ENCODE measurements at regions not wholly inside any gene's neighbourhood (a gene's known extent, or its start where the extent isn't known, plus 50 kb on each side); places are given as distances from the start of the nearest gene placed in this dataset.
A peak's percentile ranks its signal among the peaks of the same experiment; 100 is the strongest.

DNA sequence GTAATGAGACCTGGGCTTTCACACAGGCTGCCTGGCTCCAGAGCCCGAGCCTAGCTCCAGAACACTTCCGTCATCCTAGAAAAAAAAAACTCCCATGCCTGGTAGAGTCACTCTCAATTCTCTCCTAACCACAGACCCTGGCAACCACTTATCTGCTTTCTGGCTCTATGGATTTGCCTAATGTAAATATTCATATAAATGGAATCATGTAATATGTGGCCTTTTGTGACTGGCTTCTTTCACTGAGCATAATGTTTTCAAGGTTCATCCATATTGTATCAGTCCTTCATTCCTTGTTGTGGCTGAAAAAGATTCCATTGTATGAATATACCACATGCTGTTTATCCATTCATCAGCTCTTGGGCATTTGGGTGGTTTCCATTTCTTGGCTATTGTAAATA is 167.7 kb upstream of the MKLN1 start:
- TF ChIP-seq, protein P1, sequence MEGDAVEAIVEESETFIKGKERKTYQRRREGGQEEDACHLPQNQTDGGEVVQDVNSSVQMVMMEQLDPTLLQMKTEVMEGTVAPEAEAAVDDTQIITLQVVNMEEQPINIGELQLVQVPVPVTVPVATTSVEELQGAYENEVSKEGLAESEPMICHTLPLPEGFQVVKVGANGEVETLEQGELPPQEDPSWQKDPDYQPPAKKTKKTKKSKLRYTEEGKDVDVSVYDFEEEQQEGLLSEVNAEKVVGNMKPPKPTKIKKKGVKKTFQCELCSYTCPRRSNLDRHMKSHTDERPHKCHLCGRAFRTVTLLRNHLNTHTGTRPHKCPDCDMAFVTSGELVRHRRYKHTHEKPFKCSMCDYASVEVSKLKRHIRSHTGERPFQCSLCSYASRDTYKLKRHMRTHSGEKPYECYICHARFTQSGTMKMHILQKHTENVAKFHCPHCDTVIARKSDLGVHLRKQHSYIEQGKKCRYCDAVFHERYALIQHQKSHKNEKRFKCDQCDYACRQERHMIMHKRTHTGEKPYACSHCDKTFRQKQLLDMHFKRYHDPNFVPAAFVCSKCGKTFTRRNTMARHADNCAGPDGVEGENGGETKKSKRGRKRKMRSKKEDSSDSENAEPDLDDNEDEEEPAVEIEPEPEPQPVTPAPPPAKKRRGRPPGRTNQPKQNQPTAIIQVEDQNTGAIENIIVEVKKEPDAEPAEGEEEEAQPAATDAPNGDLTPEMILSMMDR (IDR thresholded peaks at IDR 0.05; ENCODE audit: extremely low read depth, low read depth, low read length) = no peak
- Histone ChIP-seq H3K27ac (ENCODE audit: low read depth, low read length) (peak overlapping the region; percentile 72), H3K4me3 (ENCODE audit: insufficient read depth, low read length) (no peak overlapping the region), H3K4me1 (ENCODE audit: insufficient read depth, low read length) (peaks cover 41% of the 10 kb centered on the region), H3K4me2 (ENCODE audit: insufficient read depth, low read length) (peak overlapping the region; percentile 44), H3K9me3 (ENCODE audit: low read depth, low read length) (no peaks in the 10 kb centered on the region), H3K36me3 (ENCODE audit: insufficient read depth, low read length) (no peaks in the 10 kb centered on the region), H3K27me3 (ENCODE audit: insufficient read depth, low read length) (no peaks in the 10 kb centered on the region), H3K79me2 (ENCODE audit: insufficient read depth, low read length) (no peaks in the 10 kb centered on the region), H4K20me1 (ENCODE audit: insufficient read depth, low read length) (no peaks in the 10 kb centered on the region), H2AFZ (ENCODE audit: low read length) (peak overlapping the region; percentile 32)
- peak; percentile 73 for DNase-seq (ENCODE audit: insufficient read length, low spot score, missing footprints)

DNA sequence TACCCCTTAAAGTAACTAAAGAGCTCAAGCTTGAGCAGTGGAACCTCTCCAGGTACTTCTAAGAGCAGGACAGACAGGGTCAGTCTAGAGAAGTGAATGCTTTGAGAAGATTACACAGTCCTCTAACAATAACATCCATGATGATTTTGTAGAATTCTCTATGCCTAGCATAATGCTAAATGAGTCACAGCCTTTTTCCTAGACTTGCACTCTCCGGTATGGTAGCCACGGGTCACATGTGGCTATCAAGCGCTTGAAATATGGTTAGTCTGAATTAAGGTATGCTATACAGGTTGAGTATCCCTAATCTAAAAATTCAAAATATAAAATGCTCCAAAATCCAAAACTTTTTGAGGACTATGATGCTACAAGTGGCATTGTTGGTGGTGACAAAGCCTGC is 166.6 kb upstream of the MKLN1 start:
- H3K9me3 ChIP-seq (ENCODE audit: low read depth, low read length) = no peaks in the 10 kb centered on the region
- peak overlapping the region; percentile 57 for H3K27ac ChIP-seq (ENCODE audit: low read depth, low read length)
- peak overlapping the region; percentile 3 for H3K4me2 ChIP-seq (ENCODE audit: insufficient read depth, low read length)
- H4K20me1 ChIP-seq (ENCODE audit: insufficient read depth, low read length) = no peaks in the 10 kb centered on the region
- no peaks in the 10 kb centered on the region for H3K36me3 ChIP-seq (ENCODE audit: insufficient read depth, low read length)
- no peaks in the 10 kb centered on the region for H3K27me3 ChIP-seq (ENCODE audit: insufficient read depth, low read length)
- TF ChIP-seq, protein P1 (IDR thresholded peaks at IDR 0.05; ENCODE audit: extremely low read depth, low read depth, low read length) = no peak
- H3K4me3 ChIP-seq (ENCODE audit: insufficient read depth, low read length) = no peak overlapping the region
- H3K79me2 ChIP-seq (ENCODE audit: insufficient read depth, low read length) = no peaks in the 10 kb centered on the region
- no peak overlapping the region for H2AFZ ChIP-seq (ENCODE audit: low read length)
- peak; percentile 61 for DNase-seq (ENCODE audit: insufficient read length, low spot score, missing footprints)
- peaks cover 44% of the 10 kb centered on the region for H3K4me1 ChIP-seq (ENCODE audit: insufficient read depth, low read length)

DNA sequence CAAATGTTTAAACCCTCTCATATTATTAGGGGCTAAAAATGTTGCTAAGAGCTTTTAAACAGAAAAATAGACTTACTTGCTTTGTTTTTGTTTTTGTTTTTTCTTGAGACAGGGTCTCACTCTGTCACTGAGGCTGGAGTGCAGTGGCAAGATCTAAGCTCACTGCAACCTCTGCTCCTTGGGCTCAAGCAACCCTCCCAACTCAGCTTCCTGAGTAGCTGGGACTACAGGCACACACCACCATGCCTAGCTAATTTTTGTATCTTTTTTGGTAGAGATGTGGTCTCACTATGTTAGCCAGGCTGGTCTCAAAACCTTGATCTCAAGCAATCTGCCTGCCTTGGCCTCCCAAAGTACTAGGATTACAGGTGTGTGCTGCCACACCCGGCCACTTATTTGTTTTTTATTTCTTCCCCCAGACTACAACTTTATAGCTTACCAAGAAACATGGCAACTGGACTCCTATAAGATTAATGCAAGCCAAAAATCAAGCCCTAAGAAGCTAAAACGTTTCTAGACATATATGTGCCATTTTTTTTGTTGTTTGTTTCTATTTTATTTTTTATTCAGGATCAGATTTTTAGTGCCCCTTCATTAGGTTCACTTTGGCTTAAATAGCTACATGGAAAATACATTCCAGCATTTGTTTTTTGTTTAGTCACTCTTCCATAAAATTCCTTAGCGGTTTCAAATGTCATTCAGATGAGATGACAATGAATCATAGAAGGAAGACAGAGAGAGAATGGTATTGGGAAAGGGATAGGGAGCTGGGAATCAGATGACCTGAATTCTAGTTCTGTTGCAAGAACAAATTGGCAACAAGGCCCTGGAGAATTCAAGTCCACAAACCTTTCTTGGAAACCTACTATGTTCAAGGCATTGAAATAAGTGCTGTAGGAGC is 163.4 kb upstream of the MKLN1 start:
- no peaks in the 10 kb centered on the region for H4K20me1 ChIP-seq (ENCODE audit: insufficient read depth, low read length)
- H3K27me3 ChIP-seq (ENCODE audit: insufficient read depth, low read length) = no peaks in the 10 kb centered on the region
- H3K79me2 ChIP-seq (ENCODE audit: insufficient read depth, low read length) = no peaks in the 10 kb centered on the region
- H3K36me3 ChIP-seq (ENCODE audit: insufficient read depth, low read length) = no peaks in the 10 kb centered on the region
- H3K4me1 ChIP-seq (ENCODE audit: insufficient read depth, low read length) = peaks cover 44% of the 10 kb centered on the region
- no peaks in the 10 kb centered on the region for H3K9me3 ChIP-seq (ENCODE audit: low read depth, low read length)
- no peak overlapping the region for H3K4me3 ChIP-seq (ENCODE audit: insufficient read depth, low read length)
- peak overlapping the region; percentile 55 for H3K4me2 ChIP-seq (ENCODE audit: insufficient read depth, low read length)
- peak overlapping the region; percentile 92 for H3K27ac ChIP-seq (ENCODE audit: low read depth, low read length)
- DNase-seq (ENCODE audit: insufficient read length, low spot score, missing footprints) = peak; percentile 80
- H2AFZ ChIP-seq (ENCODE audit: low read length) = peak overlapping the region; percentile 60
- TF ChIP-seq, protein P1 (IDR thresholded peaks at IDR 0.05; ENCODE audit: extremely low read depth, low read depth, low read length) = no peak

DNA sequence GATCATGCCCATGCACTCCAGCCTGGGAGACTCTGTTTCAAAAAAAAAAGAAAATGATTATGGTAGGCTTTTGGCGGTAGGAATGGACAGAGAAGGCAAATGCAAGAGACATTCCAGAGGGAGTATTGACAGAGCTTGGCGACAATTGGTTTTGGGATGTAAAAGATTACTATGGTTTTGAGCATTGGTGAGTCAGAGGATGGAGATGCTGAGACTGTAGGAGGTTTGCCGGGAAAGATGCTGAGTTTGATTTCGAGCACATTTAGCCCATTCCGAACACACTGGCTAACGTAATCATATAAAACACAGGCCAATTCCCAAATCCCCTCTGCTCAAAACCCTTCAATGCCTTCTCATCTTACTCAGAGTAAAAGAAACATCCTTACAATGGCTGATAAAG is 161.6 kb upstream of the MKLN1 start:
- H3K27me3 ChIP-seq (ENCODE audit: insufficient read depth, low read length) = no peaks in the 10 kb centered on the region
- H3K36me3 ChIP-seq (ENCODE audit: insufficient read depth, low read length) = no peaks in the 10 kb centered on the region
- H3K27ac ChIP-seq (ENCODE audit: low read depth, low read length) = peak overlapping the region; percentile 92
- DNase-seq (ENCODE audit: insufficient read length, low spot score, missing footprints) = no peak
- H3K4me3 ChIP-seq (ENCODE audit: insufficient read depth, low read length) = no peak overlapping the region
- H3K9me3 ChIP-seq (ENCODE audit: low read depth, low read length) = no peaks in the 10 kb centered on the region
- no peaks in the 10 kb centered on the region for H3K79me2 ChIP-seq (ENCODE audit: insufficient read depth, low read length)
- H3K4me1 ChIP-seq (ENCODE audit: insufficient read depth, low read length) = peaks cover 33% of the 10 kb centered on the region
- TF ChIP-seq, protein P1 (IDR thresholded peaks at IDR 0.05; ENCODE audit: extremely low read depth, low read depth, low read length) = no peak
- no peaks in the 10 kb centered on the region for H4K20me1 ChIP-seq (ENCODE audit: insufficient read depth, low read length)
- H2AFZ ChIP-seq (ENCODE audit: low read length) = peak overlapping the region; percentile 71
- H3K4me2 ChIP-seq (ENCODE audit: insufficient read depth, low read length) = peak overlapping the region; percentile 33
